ENCODE measurements at regions not wholly inside any gene's neighbourhood (a gene's known extent, or its start where the extent isn't known, plus 50 kb on each side); places are given as distances from the start of the nearest gene placed in this dataset.

- TF ChIP-seq CTCF (IDR thresholded peaks at IDR 0.05) (no peak), POLR2A (IDR thresholded peaks at IDR 0.05) (no peak), EP300 (IDR thresholded peaks at IDR 0.05) (no peak)
Measured at GRCh38 chr21:39116761-39117439, 66.4 kb downstream of the PSMG1 start.
